ENCODE measurements at regions not wholly inside any gene's neighbourhood (a gene's known extent, or its start where the extent isn't known, plus 50 kb on each side); places are given as distances from the start of the nearest gene placed in this dataset.

DNA sequence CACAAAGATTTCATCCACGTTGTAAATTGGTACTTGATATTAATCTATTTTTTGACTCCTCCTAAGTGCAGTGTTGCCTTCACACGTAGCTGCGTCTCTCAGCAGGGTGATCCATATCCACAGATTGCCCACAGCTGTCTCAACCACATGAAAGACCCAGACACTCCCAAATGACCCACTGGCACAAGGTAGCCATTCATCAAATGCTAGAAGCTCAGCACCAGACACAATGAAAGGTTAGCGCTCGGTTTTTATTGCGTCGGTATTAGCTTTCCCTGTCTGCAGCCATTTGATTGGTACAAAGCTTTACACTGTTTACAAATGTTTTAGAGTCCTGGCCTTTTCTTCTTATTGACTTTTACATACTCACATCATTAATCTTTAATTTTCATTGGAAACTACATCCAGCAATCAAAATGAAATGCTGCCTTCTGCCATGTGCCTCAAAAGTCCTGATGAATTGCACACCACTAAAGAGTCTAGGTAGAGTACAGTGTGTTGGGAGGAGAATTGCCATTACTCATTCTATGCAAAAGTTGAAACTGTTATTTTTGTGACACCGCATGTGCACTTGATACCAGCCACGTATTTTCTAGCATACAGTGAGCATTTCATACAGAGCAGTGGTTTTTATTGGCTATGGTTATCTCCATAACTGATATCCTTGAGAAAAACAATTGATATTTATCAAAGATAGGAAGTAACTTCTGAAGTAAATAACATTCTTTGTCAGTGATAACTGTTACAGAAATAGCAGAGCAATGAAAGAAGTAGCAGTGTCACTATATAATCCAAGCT, 127.3 kb upstream of the NUDT7 start:
- no peak for DNase-seq

GRCh38 chr16:77596261-77596660, 126.1 kb upstream of the NUDT7 start:
- DNase-seq = no peak

DNA sequence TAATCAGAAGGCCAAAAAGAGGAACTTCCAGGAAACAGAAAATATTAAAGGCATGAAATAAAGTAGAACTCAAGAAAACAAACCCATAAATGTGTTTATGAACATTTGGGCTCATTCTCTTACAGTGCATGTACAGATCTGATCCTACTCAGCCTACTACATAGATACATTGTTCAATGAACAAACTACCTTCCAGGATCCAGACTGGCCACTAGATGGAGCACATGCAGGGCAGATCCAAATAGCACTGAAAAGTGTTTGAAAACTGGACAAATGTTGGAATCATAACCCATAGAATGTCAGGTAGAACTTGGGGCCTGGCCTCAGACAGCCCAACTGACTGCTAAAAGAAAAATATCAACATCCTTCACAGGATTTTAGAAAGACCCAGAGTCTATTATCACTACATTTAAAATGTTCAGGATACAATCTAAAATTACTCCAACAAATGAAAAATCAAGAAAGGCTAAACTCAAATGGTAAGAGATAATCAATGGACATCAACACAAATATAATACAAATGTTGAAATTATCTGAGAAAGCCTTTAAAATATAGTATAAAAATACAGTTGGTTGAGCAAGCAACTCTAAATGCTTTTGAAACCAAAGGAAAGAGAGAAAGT, 122.4 kb upstream of the NUDT7 start:
- no peak for DNase-seq

DNA sequence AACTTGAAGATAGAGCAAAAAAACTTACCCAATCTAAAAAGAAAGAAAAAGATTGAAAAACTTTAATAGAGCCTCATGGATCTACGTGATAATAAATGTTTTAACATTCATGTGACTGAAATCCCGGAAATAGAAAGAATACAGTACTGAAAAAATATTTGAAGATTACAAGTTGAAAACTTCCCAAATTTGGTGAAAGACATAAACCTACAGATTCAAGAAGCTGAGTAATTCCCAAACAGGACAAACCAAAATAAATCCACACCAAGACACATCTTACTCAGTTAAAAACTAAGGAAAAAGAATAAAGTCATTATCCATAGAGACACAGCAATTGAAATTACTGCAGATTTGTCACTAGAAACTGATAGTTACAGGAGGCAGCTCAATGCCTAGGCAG, 121.8 kb upstream of the NUDT7 start:
- DNase-seq = no peak

DNA sequence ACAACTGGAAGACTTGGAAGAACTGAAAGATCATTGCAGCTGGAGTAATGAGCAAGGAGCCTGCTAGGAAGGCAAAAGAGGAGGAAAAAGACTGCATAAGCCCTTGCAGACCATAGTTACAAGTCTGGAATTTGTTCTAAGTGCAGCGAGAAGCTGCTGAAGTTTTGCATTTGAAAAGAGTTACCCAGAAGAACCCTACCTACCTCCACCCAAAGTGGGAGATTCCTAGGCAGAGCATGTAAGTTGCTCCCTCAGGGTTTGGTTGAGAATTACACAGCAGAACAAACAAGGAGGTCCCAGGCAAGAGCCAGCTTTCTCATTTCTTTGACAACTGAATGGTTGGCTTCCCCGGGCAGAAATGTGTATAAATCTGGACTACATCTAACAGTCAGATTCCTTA, 118.7 kb upstream of the NUDT7 start:
- DNase-seq = no peak

DNA sequence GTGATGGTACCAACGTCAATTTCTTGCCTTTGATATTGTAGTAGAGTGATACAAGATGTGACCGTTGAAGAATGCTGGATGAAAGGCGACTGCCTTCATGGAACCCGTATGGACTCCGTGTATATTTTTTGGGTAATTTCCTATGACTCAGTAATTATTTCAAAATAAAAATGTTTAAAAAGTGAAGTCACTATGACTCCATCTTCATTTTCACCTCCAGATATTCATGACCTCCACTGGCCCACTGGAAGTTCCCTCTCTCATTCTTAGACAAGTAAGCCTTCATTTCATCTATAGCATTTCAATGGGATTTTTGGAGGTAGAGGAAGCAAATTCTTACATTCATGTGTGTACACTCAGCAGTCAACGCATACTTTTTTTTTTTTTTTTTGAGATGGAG, 111.8 kb upstream of the NUDT7 start:
- DNase-seq = no peak

DNA sequence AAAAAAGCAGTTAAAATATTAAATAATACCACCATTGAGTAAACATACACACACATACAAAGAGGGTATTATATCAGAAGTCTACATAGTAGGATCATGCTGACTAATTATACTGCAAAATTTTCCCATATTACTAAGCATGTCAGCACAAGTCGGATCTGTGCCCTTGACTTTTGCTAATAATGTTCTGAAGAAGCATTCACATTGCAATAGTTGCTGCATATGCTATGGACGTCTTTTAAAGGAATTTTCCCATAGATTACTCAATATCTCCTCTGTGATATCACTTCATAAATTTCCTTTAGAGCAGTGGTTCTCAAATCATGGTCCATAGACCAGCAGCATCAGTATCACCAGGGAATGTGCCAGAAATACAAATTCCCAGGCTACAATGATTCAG, 110.9 kb upstream of the NUDT7 start:
- DNase-seq = no peak

DNA sequence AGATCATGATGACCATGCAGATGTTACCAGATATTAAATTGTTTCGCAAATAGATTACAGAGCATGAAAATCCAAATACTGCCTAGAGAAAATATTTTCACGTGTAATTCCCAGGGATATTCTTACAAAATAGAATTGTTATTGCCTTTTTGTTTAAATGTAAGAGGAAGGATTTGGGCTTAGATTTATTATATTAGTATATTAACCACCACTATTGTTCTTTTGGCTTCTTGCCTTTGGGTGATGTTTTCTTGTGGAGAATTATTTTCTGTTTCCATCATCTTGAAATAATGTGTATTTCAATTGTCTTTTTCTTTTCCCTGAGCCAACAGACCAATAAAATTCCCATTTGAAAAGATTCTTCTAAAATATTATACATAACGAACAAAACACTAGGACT, 109.7 kb upstream of the NUDT7 start:
- no peak for DNase-seq

- no peak for DNase-seq
Observed at GRCh38 chr16:77613095-77613494, 109.2 kb upstream of the NUDT7 start.

- no peak for DNase-seq
Observed at GRCh38 chr16:77617553-77617952, 104.8 kb upstream of the NUDT7 start.

DNA sequence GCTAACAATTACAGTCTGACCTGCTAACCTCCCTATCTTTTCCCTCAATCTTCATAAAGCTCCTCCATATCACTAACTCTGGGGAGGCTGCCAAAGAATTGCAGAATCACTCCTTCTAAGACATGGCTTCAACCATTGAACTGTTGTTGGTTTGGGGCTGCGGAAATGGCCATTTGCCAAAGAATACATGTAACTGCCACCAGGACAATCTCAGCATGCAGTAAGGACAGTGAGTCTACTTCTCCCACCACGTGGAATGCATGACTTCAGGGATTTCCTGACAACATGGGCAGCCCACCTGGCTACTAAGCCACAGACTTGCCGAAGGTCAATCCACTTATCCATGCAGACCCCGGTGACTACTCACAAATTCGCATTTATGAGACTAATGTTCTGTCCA, 104.3 kb upstream of the NUDT7 start:
- DNase-seq = no peak

- no peak for DNase-seq
Observed at GRCh38 chr16:77618951-77619350, 103.4 kb upstream of the NUDT7 start.

GRCh38 chr16:77624085-77624484, 98.2 kb upstream of the NUDT7 start:
- DNase-seq = no peak

DNA sequence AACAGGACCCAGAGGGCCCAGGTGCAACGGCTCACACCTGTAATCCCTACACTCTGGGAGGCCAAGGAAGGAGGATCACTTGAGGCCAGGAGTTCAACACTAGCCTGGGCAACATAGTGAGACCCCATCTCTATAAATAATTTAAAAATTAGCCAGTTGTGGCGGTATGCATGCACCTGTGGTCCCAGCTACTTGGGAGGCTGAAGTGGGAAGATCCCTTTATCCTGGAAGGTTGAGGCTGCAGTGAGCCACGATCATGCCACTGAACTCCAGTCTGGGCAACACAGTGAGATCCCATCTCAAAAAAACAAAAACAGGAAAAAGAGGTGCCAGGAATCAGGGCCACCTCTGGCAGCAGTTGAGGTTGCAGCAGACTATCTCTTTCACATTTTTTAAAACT, 85.7 kb upstream of the NUDT7 start:
- DNase-seq = no peak

DNA sequence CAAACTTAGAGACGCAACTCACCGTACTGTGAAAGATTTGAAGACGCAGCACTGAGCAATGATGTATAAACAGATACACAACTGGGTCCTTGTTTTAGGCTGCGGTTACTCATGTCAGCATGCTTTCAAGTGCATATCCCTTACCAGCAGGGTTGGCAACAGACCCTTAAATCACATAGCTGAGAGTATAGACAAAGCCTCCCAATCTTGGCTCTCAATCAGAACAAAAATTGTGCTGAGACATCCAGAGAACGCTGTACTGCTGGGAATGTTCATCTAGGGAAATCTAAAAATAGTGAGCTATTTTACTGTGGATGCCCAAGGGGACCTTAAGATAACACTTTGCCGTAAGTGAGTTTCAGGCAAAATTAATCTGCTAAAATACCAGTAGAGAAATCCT, 84.4 kb upstream of the NUDT7 start:
- DNase-seq = no peak

GRCh38 chr16:77643176-77643575, 79.1 kb upstream of the NUDT7 start:
- no peak for DNase-seq

GRCh38 chr16:77645764-77646163, 76.5 kb upstream of the NUDT7 start:
- DNase-seq = no peak

DNA sequence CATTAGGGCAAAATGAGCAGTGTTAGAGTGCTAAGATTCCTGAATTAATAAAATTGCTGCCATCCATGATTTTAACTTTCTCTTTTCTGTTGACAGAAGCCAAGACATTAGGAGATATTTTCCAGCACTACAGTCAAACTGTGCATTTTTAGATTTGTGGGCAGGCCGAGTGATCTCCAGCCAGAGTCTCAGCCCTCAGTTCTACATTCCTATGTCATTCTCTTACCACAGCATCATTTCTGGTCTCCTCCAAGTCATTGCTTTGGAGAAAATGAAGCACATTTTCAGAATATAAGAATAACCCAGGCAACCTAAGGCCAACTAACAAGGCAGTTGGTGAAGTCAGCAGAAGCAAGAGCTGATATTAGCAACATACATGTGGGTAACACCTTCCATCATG, 74.6 kb upstream of the NUDT7 start:
- no peak for DNase-seq

GRCh38 chr16:77650761-77651160, 71.6 kb upstream of the NUDT7 start:
- no peak for DNase-seq

DNA sequence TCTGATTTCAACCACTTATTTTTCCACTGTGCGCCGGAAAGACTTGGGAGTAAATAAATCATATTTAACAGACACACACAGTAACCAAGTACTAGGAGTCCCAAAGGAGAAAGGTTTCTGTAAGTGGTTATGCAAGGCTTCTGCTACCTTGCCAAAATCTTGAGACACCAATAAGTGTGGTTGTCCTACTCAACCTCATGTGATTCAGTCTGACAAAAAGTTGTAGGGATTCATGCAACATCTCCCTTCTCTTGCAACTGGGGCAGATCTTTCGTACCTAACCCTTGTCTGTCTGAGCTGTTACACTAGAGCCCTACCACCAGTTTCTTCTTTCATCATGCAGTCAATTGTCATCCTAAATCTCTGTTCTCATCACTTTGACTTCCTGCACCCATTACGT, 69.9 kb upstream of the NUDT7 start:
- no peak for DNase-seq

DNA sequence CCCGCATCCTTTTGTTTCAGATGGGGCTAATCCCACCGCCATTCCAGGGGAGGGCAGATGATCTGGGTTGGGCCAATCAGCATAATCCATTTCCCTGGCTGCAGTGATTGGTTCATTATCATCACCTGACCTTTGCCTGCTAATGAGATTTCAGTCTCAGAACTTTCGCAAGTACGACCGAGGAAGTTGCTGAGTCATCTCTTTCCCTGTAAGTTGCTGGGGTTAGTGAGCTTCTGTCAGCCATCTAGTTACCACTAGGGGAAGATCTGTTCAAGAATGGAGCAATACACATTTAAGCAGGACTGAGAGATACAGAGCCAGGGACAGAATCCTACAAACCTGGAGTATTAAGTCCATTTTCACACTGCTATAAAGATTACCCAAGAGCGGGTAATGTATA, 65.3 kb upstream of the NUDT7 start:
- no peak for DNase-seq

GRCh38 chr16:77660311-77660710, 62.0 kb upstream of the NUDT7 start:
- no peak for DNase-seq

DNA sequence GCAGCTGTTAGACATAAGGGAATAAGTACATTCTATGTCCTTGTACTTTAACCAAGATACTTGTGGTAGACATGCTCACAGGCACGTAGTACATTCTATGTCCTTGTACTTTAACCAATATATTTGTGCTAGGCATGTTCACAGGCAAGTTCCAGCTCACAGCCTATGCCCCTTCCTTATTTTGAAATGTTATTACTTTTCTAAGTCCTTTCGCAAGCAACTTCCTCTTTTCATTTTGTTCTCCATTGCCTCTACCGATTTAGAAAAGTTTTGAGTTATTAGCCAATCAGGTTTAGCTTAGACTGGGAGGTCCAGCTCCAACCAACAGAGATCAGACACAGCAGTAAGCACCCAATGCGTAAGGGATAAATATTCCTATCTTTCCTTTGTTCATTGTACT, 60.1 kb upstream of the NUDT7 start:
- DNase-seq = no peak

- no peak for DNase-seq
Observed at GRCh38 chr16:77663711-77664110, 58.6 kb upstream of the NUDT7 start.

- DNase-seq = no peak
Observed at GRCh38 chr16:77666771-77667170, 55.5 kb upstream of the NUDT7 start.
